ENCODE measurements at regions not wholly inside any gene's neighbourhood (a gene's known extent, or its start where the extent isn't known, plus 50 kb on each side); places are given as distances from the start of the nearest gene placed in this dataset.

DNA sequence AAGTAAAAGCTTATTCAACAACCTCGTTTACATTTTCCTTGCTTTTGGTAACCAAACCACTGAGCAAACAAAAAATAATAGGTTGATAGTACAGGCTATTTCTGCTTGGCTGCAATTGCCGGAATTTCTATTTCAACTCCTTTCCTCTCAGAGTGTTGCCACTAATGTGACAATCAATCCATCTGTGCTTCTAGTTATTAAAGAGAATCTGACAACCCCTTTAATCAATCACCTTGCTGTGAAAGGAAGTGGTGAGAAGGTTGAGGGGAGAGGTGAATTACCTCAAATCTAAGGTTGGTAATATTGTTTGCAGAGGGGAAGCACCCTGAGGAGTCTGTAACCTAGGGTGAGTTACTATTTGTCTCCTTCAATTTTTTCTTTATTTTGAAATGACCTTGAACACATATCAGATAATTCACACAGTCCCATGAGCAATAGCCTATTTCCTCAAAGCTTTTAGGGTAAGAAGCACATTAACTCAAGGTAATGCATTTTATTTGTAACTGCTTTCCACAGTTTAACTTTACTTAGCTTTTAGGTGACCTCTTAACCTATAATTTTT is 603.4 kb downstream of the MMUT start:
- TF ChIP-seq EGR1 (IDR thresholded peaks at IDR 0.05): no peak
- no peak for TF ChIP-seq TCF12 (IDR thresholded peaks at IDR 0.05; ENCODE audit: low read depth)
- no peak for TF ChIP-seq FOXM1 (IDR thresholded peaks at IDR 0.05; ENCODE audit: borderline replicate concordance, low read depth)
- no peak for TF ChIP-seq EP300 (IDR thresholded peaks at IDR 0.05; ENCODE audit: borderline replicate concordance)
- TF ChIP-seq CREB1 (IDR thresholded peaks at IDR 0.05; ENCODE audit: low read depth): no peak

DNA sequence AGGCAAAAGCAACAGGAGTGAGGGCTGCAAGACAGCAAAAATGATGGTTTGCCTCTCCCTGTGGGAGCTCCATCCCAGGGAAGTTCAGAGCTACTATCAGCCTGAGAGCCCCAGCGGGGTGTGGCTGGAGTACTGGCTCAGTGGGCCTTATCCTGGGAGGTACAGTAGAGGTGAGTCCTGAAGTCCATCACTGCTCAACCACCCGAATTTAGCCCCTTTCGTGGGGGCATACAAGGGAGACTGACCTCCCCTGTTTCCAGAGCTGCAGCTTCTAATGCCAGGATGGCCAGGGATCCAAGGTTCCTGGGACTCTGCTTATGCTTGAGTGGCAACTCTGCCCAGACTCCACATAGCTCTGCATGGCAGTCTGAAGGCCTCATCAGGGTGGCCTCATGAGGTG is 617.8 kb downstream of the MMUT start:
- TF ChIP-seq EGR1 (IDR thresholded peaks at IDR 0.05) (no peak), FOXM1 (IDR thresholded peaks at IDR 0.05; ENCODE audit: borderline replicate concordance, low read depth) (no peak), TCF12 (IDR thresholded peaks at IDR 0.05; ENCODE audit: low read depth) (no peak), TAF1 (IDR thresholded peaks at IDR 0.05; ENCODE audit: low read depth) (no peak), CEBPB (IDR thresholded peaks at IDR 0.05) (no peak), RAD21 (IDR thresholded peaks at IDR 0.05; ENCODE audit: low read depth) (no peak), REST (IDR thresholded peaks at IDR 0.05; ENCODE audit: low read depth) (no peak), EP300 (IDR thresholded peaks at IDR 0.05; ENCODE audit: borderline replicate concordance) (no peak), NFIC (IDR thresholded peaks at IDR 0.05) (no peak), TEAD4 (IDR thresholded peaks at IDR 0.05) (no peak), MAX (IDR thresholded peaks at IDR 0.05) (no peak), YY1 (IDR thresholded peaks at IDR 0.05; ENCODE audit: low read depth) (no peak), USF1 (IDR thresholded peaks at IDR 0.05) (no peak), ZBTB7A (IDR thresholded peaks at IDR 0.05; ENCODE audit: low read depth) (no peak), CREB1 (IDR thresholded peaks at IDR 0.05; ENCODE audit: low read depth) (no peak)

DNA sequence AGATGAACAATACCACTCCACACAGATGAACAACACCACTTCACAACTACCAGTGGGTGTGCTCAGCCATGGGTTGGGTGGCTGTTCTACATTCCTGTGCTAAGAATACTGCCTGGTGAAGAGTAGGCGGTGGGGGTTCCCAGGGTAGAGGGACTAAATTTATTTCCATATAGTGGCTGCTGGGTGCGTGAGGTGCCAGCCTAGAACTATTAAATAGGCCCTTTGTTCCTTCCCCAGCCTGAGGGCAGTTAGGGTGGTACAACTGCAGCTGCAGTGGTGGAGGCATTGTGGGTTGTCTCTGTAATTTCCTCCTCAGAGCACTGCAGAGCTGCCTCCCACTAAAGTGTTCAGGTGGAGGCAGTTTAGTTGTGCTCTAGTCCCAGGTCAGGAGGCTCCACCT is 618.4 kb downstream of the MMUT start:
- TF ChIP-seq TAF1 (IDR thresholded peaks at IDR 0.05; ENCODE audit: low read depth) (no peak), ZBTB7A (IDR thresholded peaks at IDR 0.05; ENCODE audit: low read depth) (no peak), CEBPB (IDR thresholded peaks at IDR 0.05) (no peak), NFIC (IDR thresholded peaks at IDR 0.05) (no peak), FOXM1 (IDR thresholded peaks at IDR 0.05; ENCODE audit: borderline replicate concordance, low read depth) (no peak), TEAD4 (IDR thresholded peaks at IDR 0.05) (no peak), YY1 (IDR thresholded peaks at IDR 0.05; ENCODE audit: low read depth) (no peak), RAD21 (IDR thresholded peaks at IDR 0.05; ENCODE audit: low read depth) (no peak), USF1 (IDR thresholded peaks at IDR 0.05) (no peak), MAX (IDR thresholded peaks at IDR 0.05) (no peak), CREB1 (IDR thresholded peaks at IDR 0.05; ENCODE audit: low read depth) (no peak), EP300 (IDR thresholded peaks at IDR 0.05; ENCODE audit: borderline replicate concordance) (no peak), REST (IDR thresholded peaks at IDR 0.05; ENCODE audit: low read depth) (no peak), TCF12 (IDR thresholded peaks at IDR 0.05; ENCODE audit: low read depth) (no peak), EGR1 (IDR thresholded peaks at IDR 0.05) (no peak)

DNA sequence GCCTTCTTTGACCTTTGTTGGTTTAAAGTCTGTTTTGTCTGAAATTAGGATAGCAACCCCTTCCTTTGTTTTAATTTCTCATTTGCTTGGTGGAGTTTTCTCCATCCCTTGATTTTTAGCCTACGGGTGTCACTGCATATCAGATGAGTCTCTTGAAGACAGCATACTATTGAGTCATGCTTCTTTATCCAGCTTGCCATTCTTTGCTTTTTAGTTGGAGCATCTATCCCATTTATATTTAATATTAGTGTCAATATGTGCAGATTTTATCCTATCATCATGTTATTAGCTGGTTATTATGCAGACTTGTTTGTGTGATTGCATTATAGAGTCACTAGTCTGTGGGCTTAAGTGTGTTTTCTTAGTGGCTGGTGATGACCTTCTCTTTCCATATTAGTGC is 622.2 kb downstream of the MMUT start:
- TF ChIP-seq ZBTB7A (IDR thresholded peaks at IDR 0.05; ENCODE audit: low read depth) (no peak), CEBPB (IDR thresholded peaks at IDR 0.05) (no peak), USF1 (IDR thresholded peaks at IDR 0.05) (no peak), FOXM1 (IDR thresholded peaks at IDR 0.05; ENCODE audit: borderline replicate concordance, low read depth) (no peak), RAD21 (IDR thresholded peaks at IDR 0.05; ENCODE audit: low read depth) (no peak), YY1 (IDR thresholded peaks at IDR 0.05; ENCODE audit: low read depth) (no peak)

- TF ChIP-seq MAX (IDR thresholded peaks at IDR 0.05) (no peak), REST (IDR thresholded peaks at IDR 0.05; ENCODE audit: low read depth) (no peak), YY1 (IDR thresholded peaks at IDR 0.05; ENCODE audit: low read depth) (no peak), USF1 (IDR thresholded peaks at IDR 0.05) (no peak), RAD21 (IDR thresholded peaks at IDR 0.05; ENCODE audit: low read depth) (no peak), TCF12 (IDR thresholded peaks at IDR 0.05; ENCODE audit: low read depth) (no peak), CREB1 (IDR thresholded peaks at IDR 0.05; ENCODE audit: low read depth) (no peak), ZBTB7A (IDR thresholded peaks at IDR 0.05; ENCODE audit: low read depth) (no peak), EGR1 (IDR thresholded peaks at IDR 0.05) (no peak), CEBPB (IDR thresholded peaks at IDR 0.05) (no peak), FOXM1 (IDR thresholded peaks at IDR 0.05; ENCODE audit: borderline replicate concordance, low read depth) (no peak), EP300 (IDR thresholded peaks at IDR 0.05; ENCODE audit: borderline replicate concordance) (no peak), TAF1 (IDR thresholded peaks at IDR 0.05; ENCODE audit: low read depth) (no peak), TEAD4 (IDR thresholded peaks at IDR 0.05) (no peak), NFIC (IDR thresholded peaks at IDR 0.05) (no peak)
These were observed 623.8 kb downstream of the MMUT start for GRCh38 chr6:48839206-48839605.

Measured in Ishikawa (cell line).